ENCODE measurements at regions not wholly inside any gene's neighbourhood (a gene's known extent, or its start where the extent isn't known, plus 50 kb on each side); places are given as distances from the start of the nearest gene placed in this dataset.

DNA sequence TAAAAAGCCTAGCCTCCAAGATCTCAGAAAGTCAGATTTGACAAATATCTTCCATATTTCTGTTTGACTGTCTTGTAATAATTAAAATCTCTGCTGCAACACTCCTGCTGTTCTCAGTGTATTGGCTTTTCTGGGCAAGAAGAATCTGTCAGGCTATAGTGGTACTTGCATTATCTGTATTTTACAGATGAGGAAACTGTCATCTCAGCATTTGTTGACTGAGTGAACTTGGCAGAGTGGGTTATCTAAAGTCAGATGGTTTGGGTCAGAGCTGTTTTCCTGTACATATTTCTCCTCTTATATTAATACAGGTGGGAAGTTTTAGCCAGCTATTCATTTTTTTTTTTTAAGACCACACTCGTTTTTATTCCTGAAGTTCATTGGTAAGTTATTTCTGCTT lies 1378.2 kb upstream of the PCDH20 start:
- no TSS peak for BruUV-seq (replicated peaks)
- Histone ChIP-seq H3K27ac (ENCODE audit: control insufficient read depth, insufficient read depth) (no peak overlapping the region), H3K27me3 (replicated peaks in 1 of 2; ENCODE audit: control insufficient read depth in 2 of 2, insufficient read depth in 2 of 2, low read length in 1 of 2) (no peaks in the 10 kb centered on the region), H2AFZ (ENCODE audit: control insufficient read depth, low read depth, low read length) (no peak overlapping the region), H3K4me1 (ENCODE audit: control insufficient read depth, insufficient read depth, low read length) (no peaks in the 10 kb centered on the region), H3K9me3 (replicated peaks; ENCODE audit: control insufficient read depth, insufficient read depth, low read length) (no peaks in the 10 kb centered on the region), H3K36me3 (ENCODE audit: control insufficient read depth in 2 of 2, insufficient read depth in 2 of 2, low read length in 1 of 2) (no peaks in the 10 kb centered on the region), H3K4me2 (ENCODE audit: control insufficient read depth, insufficient read depth) (no peak overlapping the region), H3K9ac (ENCODE audit: control insufficient read depth, insufficient read depth, low read length) (no peak overlapping the region), H3K79me2 (ENCODE audit: control insufficient read depth, insufficient read depth, low read length) (no peaks in the 10 kb centered on the region), H4K20me1 (ENCODE audit: control insufficient read depth, insufficient read depth) (no peaks in the 10 kb centered on the region), H3K4me3 (no peak overlapping the region)
- ATAC-seq = no peak
- 0% methylated on average over 1 of the region's 1 CpG for WGBS (ENCODE audit: insufficient coverage, insufficient replicate concordance, low lambda C conversion rate, missing lambda C conversion rate)
- SMC1A ChIA-PET (ENCODE audit: uncharacterized antibody, unreplicated experiment) = interaction anchor here (1.9 kb wide), 1 partner anchor 13 kb away, joined by 4 read pairs; no protein-coding TSS in a partner anchor
- RAD21 ChIA-PET (ENCODE audit: unreplicated experiment) = no interaction called here
- CTCF ChIA-PET = no interaction called here
- TF ChIP-seq, protein P1, sequence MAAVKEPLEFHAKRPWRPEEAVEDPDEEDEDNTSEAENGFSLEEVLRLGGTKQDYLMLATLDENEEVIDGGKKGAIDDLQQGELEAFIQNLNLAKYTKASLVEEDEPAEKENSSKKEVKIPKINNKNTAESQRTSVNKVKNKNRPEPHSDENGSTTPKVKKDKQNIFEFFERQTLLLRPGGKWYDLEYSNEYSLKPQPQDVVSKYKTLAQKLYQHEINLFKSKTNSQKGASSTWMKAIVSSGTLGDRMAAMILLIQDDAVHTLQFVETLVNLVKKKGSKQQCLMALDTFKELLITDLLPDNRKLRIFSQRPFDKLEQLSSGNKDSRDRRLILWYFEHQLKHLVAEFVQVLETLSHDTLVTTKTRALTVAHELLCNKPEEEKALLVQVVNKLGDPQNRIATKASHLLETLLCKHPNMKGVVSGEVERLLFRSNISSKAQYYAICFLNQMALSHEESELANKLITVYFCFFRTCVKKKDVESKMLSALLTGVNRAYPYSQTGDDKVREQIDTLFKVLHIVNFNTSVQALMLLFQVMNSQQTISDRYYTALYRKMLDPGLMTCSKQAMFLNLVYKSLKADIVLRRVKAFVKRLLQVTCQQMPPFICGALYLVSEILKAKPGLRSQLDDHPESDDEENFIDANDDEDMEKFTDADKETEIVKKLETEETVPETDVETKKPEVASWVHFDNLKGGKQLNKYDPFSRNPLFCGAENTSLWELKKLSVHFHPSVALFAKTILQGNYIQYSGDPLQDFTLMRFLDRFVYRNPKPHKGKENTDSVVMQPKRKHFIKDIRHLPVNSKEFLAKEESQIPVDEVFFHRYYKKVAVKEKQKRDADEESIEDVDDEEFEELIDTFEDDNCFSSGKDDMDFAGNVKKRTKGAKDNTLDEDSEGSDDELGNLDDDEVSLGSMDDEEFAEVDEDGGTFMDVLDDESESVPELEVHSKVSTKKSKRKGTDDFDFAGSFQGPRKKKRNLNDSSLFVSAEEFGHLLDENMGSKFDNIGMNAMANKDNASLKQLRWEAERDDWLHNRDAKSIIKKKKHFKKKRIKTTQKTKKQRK (IDR thresholded peaks at IDR 0.05; ENCODE audit: low read depth, low read length) = no peak
- TF ChIP-seq SRF (IDR thresholded peaks at IDR 0.05; ENCODE audit: low read depth in 2 of 2, low read length in 2 of 2) = no peak
- no peak for TF ChIP-seq MTA2 (IDR thresholded peaks at IDR 0.05; ENCODE audit: low read depth)
- TF ChIP-seq STAT1 (conservative IDR thresholded peaks at IDR 0.05) = no peak
- no peak for TF ChIP-seq SMAD1 (IDR thresholded peaks at IDR 0.05; ENCODE audit: low read depth, partially characterized antibody)
- no peak for TF ChIP-seq TARDBP (IDR thresholded peaks at IDR 0.05; ENCODE audit: borderline replicate concordance)
- TF ChIP-seq, protein P2, sequence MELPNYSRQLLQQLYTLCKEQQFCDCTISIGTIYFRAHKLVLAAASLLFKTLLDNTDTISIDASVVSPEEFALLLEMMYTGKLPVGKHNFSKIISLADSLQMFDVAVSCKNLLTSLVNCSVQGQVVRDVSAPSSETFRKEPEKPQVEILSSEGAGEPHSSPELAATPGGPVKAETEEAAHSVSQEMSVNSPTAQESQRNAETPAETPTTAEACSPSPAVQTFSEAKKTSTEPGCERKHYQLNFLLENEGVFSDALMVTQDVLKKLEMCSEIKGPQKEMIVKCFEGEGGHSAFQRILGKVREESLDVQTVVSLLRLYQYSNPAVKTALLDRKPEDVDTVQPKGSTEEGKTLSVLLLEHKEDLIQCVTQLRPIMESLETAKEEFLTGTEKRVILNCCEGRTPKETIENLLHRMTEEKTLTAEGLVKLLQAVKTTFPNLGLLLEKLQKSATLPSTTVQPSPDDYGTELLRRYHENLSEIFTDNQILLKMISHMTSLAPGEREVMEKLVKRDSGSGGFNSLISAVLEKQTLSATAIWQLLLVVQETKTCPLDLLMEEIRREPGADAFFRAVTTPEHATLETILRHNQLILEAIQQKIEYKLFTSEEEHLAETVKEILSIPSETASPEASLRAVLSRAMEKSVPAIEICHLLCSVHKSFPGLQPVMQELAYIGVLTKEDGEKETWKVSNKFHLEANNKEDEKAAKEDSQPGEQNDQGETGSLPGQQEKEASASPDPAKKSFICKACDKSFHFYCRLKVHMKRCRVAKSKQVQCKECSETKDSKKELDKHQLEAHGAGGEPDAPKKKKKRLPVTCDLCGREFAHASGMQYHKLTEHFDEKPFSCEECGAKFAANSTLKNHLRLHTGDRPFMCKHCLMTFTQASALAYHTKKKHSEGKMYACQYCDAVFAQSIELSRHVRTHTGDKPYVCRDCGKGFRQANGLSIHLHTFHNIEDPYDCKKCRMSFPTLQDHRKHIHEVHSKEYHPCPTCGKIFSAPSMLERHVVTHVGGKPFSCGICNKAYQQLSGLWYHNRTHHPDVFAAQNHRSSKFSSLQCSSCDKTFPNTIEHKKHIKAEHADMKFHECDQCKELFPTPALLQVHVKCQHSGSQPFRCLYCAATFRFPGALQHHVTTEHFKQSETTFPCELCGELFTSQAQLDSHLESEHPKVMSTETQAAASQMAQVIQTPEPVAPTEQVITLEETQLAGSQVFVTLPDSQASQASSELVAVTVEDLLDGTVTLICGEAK (IDR thresholded peaks at IDR 0.05; ENCODE audit: borderline replicate concordance) = no peak
- DNase-seq (ENCODE audit: low read depth, low spot score) = no peak
- POLR2A ChIA-PET = no interaction called here
- intact Hi-C loops (cut with micrococcal nuclease; ENCODE audit: unreplicated experiment) (loop anchor here (10.0 kb wide), 1 partner anchor 279 kb away; no protein-coding TSS in a partner anchor), in situ Hi-C loops (cut with MboI) (no loop called here)
- no peak for FAIRE-seq
